ENCODE measurements at regions not wholly inside any gene's neighbourhood (a gene's known extent, or its start where the extent isn't known, plus 50 kb on each side); places are given as distances from the start of the nearest gene placed in this dataset.
A peak's percentile ranks its signal among the peaks of the same experiment; 100 is the strongest.
"Not testable (repeated sequence)": the region's sequence is repeated elsewhere in the genome, so short reads cannot be mapped to it uniquely, and the experiment has no call there.

- H3K4me1 ChIP-seq (ENCODE audit: control insufficient read depth, insufficient read depth, low read length) = no peaks in the 10 kb centered on the region
- H3K9me3 ChIP-seq (ENCODE audit: control insufficient read depth, low read depth, low read length) = no peaks in the 10 kb centered on the region
- DNase-seq = peak; percentile 16 to 29
- no peaks in the 10 kb centered on the region for H3K27me3 ChIP-seq (ENCODE audit: control insufficient read depth, insufficient read depth, low read length)
- no peak overlapping the region for H3K4me3 ChIP-seq (ENCODE audit: low read length)
- no peaks in the 10 kb centered on the region for H3K36me3 ChIP-seq (ENCODE audit: control insufficient read depth, insufficient read depth, low read length)
- no peak overlapping the region for H3K27ac ChIP-seq (ENCODE audit: low read length)
- 27% methylated on average over 1 of the region's 5 CpGs for WGBS (ENCODE audit: insufficient coverage, low lambda C conversion rate)
Observed at GRCh38 chr10:22086730-22087401, 83.3 kb upstream of the DNAJC1 start.

- H3K9me3 ChIP-seq (ENCODE audit: control insufficient read depth, low read depth, low read length); H3K4me1 ChIP-seq (ENCODE audit: control insufficient read depth, insufficient read depth, low read length); DNase-seq; H3K27me3 ChIP-seq (ENCODE audit: control insufficient read depth, insufficient read depth, low read length); H3K4me3 ChIP-seq (ENCODE audit: low read length); H3K36me3 ChIP-seq (ENCODE audit: control insufficient read depth, insufficient read depth, low read length); H3K27ac ChIP-seq (ENCODE audit: low read length): not testable (repeated sequence)
- WGBS (ENCODE audit: insufficient coverage, low lambda C conversion rate) = no CpG with 5 or more reads among the region's 5 CpGs
Observed at GRCh38 chr10:22079921-22080320, 76.4 kb upstream of the DNAJC1 start.

- Histone ChIP-seq H3K4me1 (ENCODE audit: control insufficient read depth, insufficient read depth, low read length) (no peaks in the 10 kb centered on the region), H3K27me3 (ENCODE audit: control insufficient read depth, insufficient read depth, low read length) (no peaks in the 10 kb centered on the region), H3K36me3 (ENCODE audit: control insufficient read depth, insufficient read depth, low read length) (no peaks in the 10 kb centered on the region), H3K9me3 (ENCODE audit: control insufficient read depth, low read depth, low read length) (peaks cover 6% of the 10 kb centered on the region), H3K27ac (ENCODE audit: low read length) (no peak overlapping the region), H3K4me3 (ENCODE audit: low read length) (no peak overlapping the region)
- DNase-seq = no peak
- WGBS (ENCODE audit: insufficient coverage, low lambda C conversion rate) = 100% methylated on average over 1 of the region's 1 CpG
Observed at GRCh38 chr10:22071332-22071731, 67.8 kb upstream of the DNAJC1 start.

- Histone ChIP-seq H3K36me3 (ENCODE audit: control insufficient read depth, insufficient read depth, low read length) (no peaks in the 10 kb centered on the region), H3K9me3 (ENCODE audit: control insufficient read depth, low read depth, low read length) (peaks cover 6% of the 10 kb centered on the region), H3K4me1 (ENCODE audit: control insufficient read depth, insufficient read depth, low read length) (no peaks in the 10 kb centered on the region), H3K27me3 (ENCODE audit: control insufficient read depth, insufficient read depth, low read length) (no peaks in the 10 kb centered on the region), H3K27ac (ENCODE audit: low read length) (no peak overlapping the region), H3K4me3 (ENCODE audit: low read length) (no peak overlapping the region)
- no peak for DNase-seq
- WGBS (ENCODE audit: insufficient coverage, low lambda C conversion rate) = no CpG with 5 or more reads among the region's 1 CpG
Observed at GRCh38 chr10:22067091-22067490, 63.6 kb upstream of the DNAJC1 start.

GRCh38 chr10:22060984-22061383 is 57.5 kb upstream of the DNAJC1 start:
- not testable (repeated sequence) for DNase-seq; H3K4me3 ChIP-seq (ENCODE audit: low read length); H3K27ac ChIP-seq (ENCODE audit: low read length); H3K4me1 ChIP-seq (ENCODE audit: control insufficient read depth, insufficient read depth, low read length); H3K27me3 ChIP-seq (ENCODE audit: control insufficient read depth, insufficient read depth, low read length); H3K9me3 ChIP-seq (ENCODE audit: control insufficient read depth, low read depth, low read length); H3K36me3 ChIP-seq (ENCODE audit: control insufficient read depth, insufficient read depth, low read length)
- no CpG with 5 or more reads among the region's 6 CpGs for WGBS (ENCODE audit: insufficient coverage, low lambda C conversion rate)

- H3K27me3 ChIP-seq (ENCODE audit: control insufficient read depth, insufficient read depth, low read length) = no peaks in the 10 kb centered on the region
- H3K4me1 ChIP-seq (ENCODE audit: control insufficient read depth, insufficient read depth, low read length) = no peaks in the 10 kb centered on the region
- DNase-seq = no peak
- H3K27ac ChIP-seq (ENCODE audit: low read length) = no peak overlapping the region
- no peaks in the 10 kb centered on the region for H3K36me3 ChIP-seq (ENCODE audit: control insufficient read depth, insufficient read depth, low read length)
- no peaks in the 10 kb centered on the region for H3K9me3 ChIP-seq (ENCODE audit: control insufficient read depth, low read depth, low read length)
- H3K4me3 ChIP-seq (ENCODE audit: low read length) = no peak overlapping the region
- WGBS (ENCODE audit: insufficient coverage, low lambda C conversion rate) = 50% methylated on average over 1 of the region's 2 CpGs
Observed at GRCh38 chr10:22058201-22058600, 54.7 kb upstream of the DNAJC1 start.

- WGBS (ENCODE audit: insufficient coverage, low lambda C conversion rate) = no CpG with 5 or more reads among the region's 1 CpG
- DNase-seq = no peak
- Histone ChIP-seq H3K4me3 (ENCODE audit: low read length) (no peak overlapping the region), H3K36me3 (ENCODE audit: control insufficient read depth, insufficient read depth, low read length) (no peaks in the 10 kb centered on the region), H3K27me3 (ENCODE audit: control insufficient read depth, insufficient read depth, low read length) (no peaks in the 10 kb centered on the region), H3K4me1 (ENCODE audit: control insufficient read depth, insufficient read depth, low read length) (no peaks in the 10 kb centered on the region), H3K9me3 (ENCODE audit: control insufficient read depth, low read depth, low read length) (no peaks in the 10 kb centered on the region), H3K27ac (ENCODE audit: low read length) (no peak overlapping the region)
Observed at GRCh38 chr10:22054961-22055360, 51.4 kb upstream of the DNAJC1 start.
